ENCODE measurements at regions not wholly inside any gene's neighbourhood (a gene's known extent, or its start where the extent isn't known, plus 50 kb on each side); places are given as distances from the start of the nearest gene placed in this dataset.

DNA sequence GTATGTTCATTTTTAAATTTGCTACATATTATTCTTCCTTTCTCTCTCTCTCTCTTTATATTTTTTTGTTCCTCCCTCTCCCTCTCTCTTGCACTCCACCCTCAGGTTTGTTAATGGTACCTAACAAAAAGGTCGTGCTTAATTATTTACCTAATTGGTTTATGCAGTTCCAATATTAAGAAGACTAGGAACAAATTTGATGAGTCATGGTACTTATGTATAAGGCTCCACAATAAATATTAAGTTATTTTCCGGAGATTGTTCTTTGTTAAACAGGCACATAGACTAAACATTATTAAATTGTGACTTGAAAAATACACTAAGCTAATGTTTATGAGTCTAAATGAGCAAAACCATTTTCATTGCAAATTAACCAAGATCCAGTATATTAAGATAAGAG, 1200.8 kb upstream of the ALCAM start:
- Histone ChIP-seq H3K36me3 (ENCODE audit: control insufficient read depth, insufficient read depth, low read length) (no peaks in the 10 kb centered on the region), H3K9me3 (peaks cover 6% of the 10 kb centered on the region), H3K4me1 (no peaks in the 10 kb centered on the region), H3K27me3 (replicated peaks; ENCODE audit: control insufficient read depth, insufficient read depth, low read length) (no peaks in the 10 kb centered on the region), H3K4me3 (ENCODE audit: low read depth, low read length) (no peak overlapping the region)
- ChIA-PET POLR2A (no interaction called here), CTCF (no interaction called here)
- Mint-ChIP-seq H3K4me1 (ENCODE audit: low read depth, unreplicated experiment) (no peaks in the 10 kb centered on the region), H3K27me3 (ENCODE audit: insufficient read depth, unreplicated experiment) (peaks cover 2% of the 10 kb centered on the region), H3K36me3 (ENCODE audit: insufficient read depth, unreplicated experiment) (no peaks in the 10 kb centered on the region), H3K9me3 (ENCODE audit: unreplicated experiment) (peaks cover 18% of the 10 kb centered on the region), H3K4me3 (ENCODE audit: unreplicated experiment) (no peak overlapping the region), H3K27ac (ENCODE audit: unreplicated experiment) (no peak overlapping the region)
- intact Hi-C loops (cut with micrococcal nuclease; ENCODE audit: unreplicated experiment) = no loop called here
- TF ChIP-seq CTCF (IDR thresholded peaks at IDR 0.05; ENCODE audit: insufficient read depth in 1 of 2, low read depth in 1 of 2, low read length in 1 of 2, severe bottlenecking in 1 of 2, unreplicated experiment in 1 of 2) = no peak
- no TSS peak for BruUV-seq (replicated peaks)
- DNase-seq = no peak

DNA sequence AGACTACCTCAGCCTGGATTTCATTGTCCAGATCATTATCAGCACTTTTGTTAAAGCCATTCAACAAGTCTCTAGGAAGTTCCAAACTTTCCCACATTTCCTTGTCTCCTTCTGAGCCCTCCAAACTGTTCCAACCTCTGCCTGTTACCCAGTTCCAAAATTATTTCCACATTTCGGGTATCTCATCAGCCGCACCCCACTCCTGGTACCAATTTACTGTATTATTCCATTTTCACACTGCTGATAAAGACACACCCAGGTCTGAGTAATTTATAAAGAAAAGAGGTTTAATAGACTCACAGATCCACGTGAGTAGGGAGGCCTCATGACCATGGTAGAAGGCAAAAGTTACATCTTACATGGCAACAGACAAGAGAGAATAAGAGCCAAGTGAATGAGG, 1198.3 kb upstream of the ALCAM start:
- Histone ChIP-seq H3K27me3 (replicated peaks; ENCODE audit: control insufficient read depth, insufficient read depth, low read length) (no peaks in the 10 kb centered on the region), H3K36me3 (ENCODE audit: control insufficient read depth, insufficient read depth, low read length) (no peaks in the 10 kb centered on the region), H3K4me3 (ENCODE audit: low read depth, low read length) (no peak overlapping the region), H3K4me1 (no peaks in the 10 kb centered on the region), H3K9me3 (peaks cover 6% of the 10 kb centered on the region)
- H3K9me3 Mint-ChIP-seq (ENCODE audit: unreplicated experiment) = peaks cover 18% of the 10 kb centered on the region
- ChIA-PET CTCF (no interaction called here), POLR2A (no interaction called here)
- H3K4me1 Mint-ChIP-seq (ENCODE audit: low read depth, unreplicated experiment) = no peaks in the 10 kb centered on the region
- BruUV-seq (replicated peaks) = no TSS peak
- no peaks in the 10 kb centered on the region for H3K36me3 Mint-ChIP-seq (ENCODE audit: insufficient read depth, unreplicated experiment)
- no peak overlapping the region for H3K27ac Mint-ChIP-seq (ENCODE audit: unreplicated experiment)
- H3K27me3 Mint-ChIP-seq (ENCODE audit: insufficient read depth, unreplicated experiment) = peaks cover 2% of the 10 kb centered on the region
- no peak for DNase-seq
- no peak overlapping the region for H3K4me3 Mint-ChIP-seq (ENCODE audit: unreplicated experiment)
- TF ChIP-seq CTCF (IDR thresholded peaks at IDR 0.05; ENCODE audit: insufficient read depth in 1 of 2, low read depth in 1 of 2, low read length in 1 of 2, severe bottlenecking in 1 of 2, unreplicated experiment in 1 of 2) = no peak
- intact Hi-C loops (cut with micrococcal nuclease; ENCODE audit: unreplicated experiment) = no loop called here

DNA sequence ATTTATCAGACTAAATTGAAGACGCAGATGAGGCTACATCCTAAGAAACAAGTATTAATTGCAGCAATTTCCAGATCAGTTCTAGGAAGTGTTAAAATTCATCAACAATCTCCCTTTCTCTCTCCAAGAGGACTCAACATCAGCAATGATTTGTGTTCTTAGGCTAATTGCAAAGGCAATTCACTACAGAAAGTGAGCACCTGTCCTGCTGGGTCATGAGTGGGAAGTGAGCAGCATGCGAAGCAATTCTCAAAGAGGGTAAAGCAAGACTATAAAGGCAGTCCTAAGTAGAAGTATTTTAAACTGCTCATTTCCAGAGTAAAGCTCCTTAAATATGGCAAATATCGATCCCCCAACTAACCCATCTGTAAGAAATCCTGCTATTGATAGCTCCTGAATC, 1191.0 kb upstream of the ALCAM start:
- Histone ChIP-seq H3K9me3 (no peaks in the 10 kb centered on the region), H3K27me3 (replicated peaks; ENCODE audit: control insufficient read depth, insufficient read depth, low read length) (no peaks in the 10 kb centered on the region), H3K36me3 (ENCODE audit: control insufficient read depth, insufficient read depth, low read length) (no peaks in the 10 kb centered on the region), H3K4me1 (no peaks in the 10 kb centered on the region), H3K4me3 (ENCODE audit: low read depth, low read length) (no peak overlapping the region)
- H3K27ac Mint-ChIP-seq (ENCODE audit: unreplicated experiment) = no peak overlapping the region
- ChIA-PET POLR2A (no interaction called here), CTCF (no interaction called here)
- no peak overlapping the region for H3K4me3 Mint-ChIP-seq (ENCODE audit: unreplicated experiment)
- H3K9me3 Mint-ChIP-seq (ENCODE audit: unreplicated experiment) = no peaks in the 10 kb centered on the region
- no TSS peak for BruUV-seq (replicated peaks)
- no peak for DNase-seq
- TF ChIP-seq CTCF (IDR thresholded peaks at IDR 0.05; ENCODE audit: insufficient read depth in 1 of 2, low read depth in 1 of 2, low read length in 1 of 2, severe bottlenecking in 1 of 2, unreplicated experiment in 1 of 2) = no peak
- no peaks in the 10 kb centered on the region for H3K36me3 Mint-ChIP-seq (ENCODE audit: insufficient read depth, unreplicated experiment)
- intact Hi-C loops (cut with micrococcal nuclease; ENCODE audit: unreplicated experiment) = no loop called here
- H3K27me3 Mint-ChIP-seq (ENCODE audit: insufficient read depth, unreplicated experiment) = no peaks in the 10 kb centered on the region
- no peaks in the 10 kb centered on the region for H3K4me1 Mint-ChIP-seq (ENCODE audit: low read depth, unreplicated experiment)

Measured in Caco-2 (cell line).